ENCODE measurements at regions not wholly inside any gene's neighbourhood (a gene's known extent, or its start where the extent isn't known, plus 50 kb on each side); places are given as distances from the start of the nearest gene placed in this dataset.
A peak's percentile ranks its signal among the peaks of the same experiment; 100 is the strongest.

- DNase-seq = peak in 1 of 5 donors; percentile 31
Observed at GRCh38 chr20:48395816-48396546, 431.8 kb downstream of the PREX1 start.

GRCh38 chr20:48394415-48395081, 433.3 kb downstream of the PREX1 start:
- peaks cover 0 to 8% (median 0%) of the 10 kb centered on the region in 3 donors for H3K9me3 ChIP-seq (ENCODE audit: control insufficient read depth in 2 of 3, insufficient read depth in 1 of 3, low read length in 3 of 3)
- H3K4me3 ChIP-seq (ENCODE audit: low read length in 3 of 3) = no peak overlapping the region
- DNase-seq = no peak
- intact Hi-C loops (cut with DNase I) = no loop called here
- TF ChIP-seq CTCF (IDR thresholded peaks at IDR 0.05; ENCODE audit: borderline replicate concordance, extremely low read depth, insufficient read depth) = no peak
- no peak overlapping the region for H3K27ac ChIP-seq (ENCODE audit: low read depth in 2 of 2, low read length in 2 of 2)
- H3K9ac ChIP-seq (ENCODE audit: low read length in 3 of 3) = no peak overlapping the region
- no peaks in the 10 kb centered on the region for H3K36me3 ChIP-seq (ENCODE audit: control insufficient read depth in 2 of 3, insufficient read depth in 3 of 3, low read length in 3 of 3)
- no peak for FAIRE-seq
- H3K4me1 ChIP-seq (ENCODE audit: control insufficient read depth in 2 of 3, insufficient read depth in 2 of 3, low read depth in 1 of 3, low read length in 3 of 3) = peaks cover 0 to 10% (median 2%) of the 10 kb centered on the region in 3 donors
- H3K27me3 ChIP-seq (ENCODE audit: control insufficient read depth, insufficient read depth, low read length) = no peaks in the 10 kb centered on the region

More at GRCh38 chr20:48395816-48396546, 431.8 kb downstream of the PREX1 start:
- FAIRE-seq = no peak
- Histone ChIP-seq H3K9ac (ENCODE audit: low read length in 3 of 3) (no peak overlapping the region), H3K27ac (ENCODE audit: low read depth in 2 of 2, low read length in 2 of 2) (no peak overlapping the region), H3K4me1 (ENCODE audit: control insufficient read depth in 2 of 3, insufficient read depth in 2 of 3, low read depth in 1 of 3, low read length in 3 of 3) (peaks cover 0 to 10% (median 2%) of the 10 kb centered on the region in 3 donors), H3K36me3 (ENCODE audit: control insufficient read depth in 2 of 3, insufficient read depth in 3 of 3, low read length in 3 of 3) (no peaks in the 10 kb centered on the region), H3K9me3 (ENCODE audit: control insufficient read depth in 2 of 3, insufficient read depth in 1 of 3, low read length in 3 of 3) (peaks cover 0 to 8% (median 0%) of the 10 kb centered on the region in 3 donors), H3K27me3 (ENCODE audit: control insufficient read depth, insufficient read depth, low read length) (no peaks in the 10 kb centered on the region), H3K4me3 (ENCODE audit: low read length in 3 of 3) (no peak overlapping the region)
- intact Hi-C loops (cut with DNase I) = no loop called here
- no peak for TF ChIP-seq CTCF (IDR thresholded peaks at IDR 0.05; ENCODE audit: borderline replicate concordance, extremely low read depth, insufficient read depth)

GRCh38 chr20:48393737-48394314, 434.0 kb downstream of the PREX1 start:
- no peak for FAIRE-seq
- intact Hi-C loops (cut with DNase I) = no loop called here
- H3K4me3 ChIP-seq (ENCODE audit: low read length in 3 of 3) = no peak overlapping the region

More at GRCh38 chr20:48393737-48394314, 434.0 kb downstream of the PREX1 start:
- no peak for TF ChIP-seq CTCF (IDR thresholded peaks at IDR 0.05; ENCODE audit: borderline replicate concordance, extremely low read depth, insufficient read depth)
- no peak overlapping the region for H3K27ac ChIP-seq (ENCODE audit: low read depth in 2 of 2, low read length in 2 of 2)
- H3K4me1 ChIP-seq (ENCODE audit: control insufficient read depth in 2 of 3, insufficient read depth in 2 of 3, low read depth in 1 of 3, low read length in 3 of 3) = peaks cover 0 to 9% (median 0%) of the 10 kb centered on the region in 3 donors
- H3K27me3 ChIP-seq (ENCODE audit: control insufficient read depth, insufficient read depth, low read length) = no peaks in the 10 kb centered on the region
- peaks cover 0 to 8% (median 0%) of the 10 kb centered on the region in 3 donors for H3K9me3 ChIP-seq (ENCODE audit: control insufficient read depth in 2 of 3, insufficient read depth in 1 of 3, low read length in 3 of 3)
- no peak overlapping the region for H3K9ac ChIP-seq (ENCODE audit: low read length in 3 of 3)
- no peaks in the 10 kb centered on the region for H3K36me3 ChIP-seq (ENCODE audit: control insufficient read depth in 2 of 3, insufficient read depth in 3 of 3, low read length in 3 of 3)
- DNase-seq = no peak
